Right atrium auricular region (tissue), 2 donors: ENCODE measurements at regions not wholly inside any gene's neighbourhood (a gene's known extent, or its start where the extent isn't known, plus 50 kb on each side); places are given as distances from the start of the nearest gene placed in this dataset.
A peak's percentile ranks its signal among the peaks of the same experiment; 100 is the strongest.
"Not testable (repeated sequence)": the region's sequence is repeated elsewhere in the genome, so short reads cannot be mapped to it uniquely, and the experiment has no call there.

Experiments
- DNase-seq: peaks from one replicate; pipeline ENCODE4 v3.0.0-alpha.2; 2019; ENCODE audit warnings: low spot score
- H3K27ac ChIP-seq, 2 donors: fragments of 200-600 bp; sonication (generic); 1 replicate in 1 of 2; 2 replicates in 1 of 2; pipeline ENCODE4 v1.5.1; 2016 to 2019
- H3K27me3 ChIP-seq, 2 donors: fragments of 200-600 bp; sonication (generic); one replicate each; pipeline versions ENCODE4 v1.5.1 to v1.6.0; 2017 to 2019
- H3K36me3 ChIP-seq: fragments of 200-600 bp; sonication (generic); one replicate; pipeline ENCODE4 v1.5.1; 2016
- H3K4me1 ChIP-seq, 2 donors: fragments of 200-600 bp; sonication (generic); one replicate each; pipeline versions ENCODE4 v1.5.1 to v1.6.0; 2017 to 2019
- H3K4me3 ChIP-seq, 2 donors: fragments of 200-600 bp; sonication (generic); 1 replicate in 1 of 2; 2 replicates in 1 of 2; pipeline ENCODE4 v1.5.1; 2017 to 2019; ENCODE audit warnings: mild to moderate bottlenecking in 1 of 2, moderate library complexity in 1 of 2
- H3K9me3 ChIP-seq, 2 donors: fragments of 200-600 bp; sonication (generic); one replicate each; pipeline ENCODE4 v1.5.1; 2019
- CTCF ChIP-seq, 2 donors: fragments of 200-600 bp; sonication (generic); IDR thresholded peaks; one replicate each; pipeline ENCODE4 v1.5.1; 2019; ENCODE audit warnings: antibody characterized with exemption in 2 of 2

GRCh38 chr11:25547292-25547691 is 784.6 kb upstream of the ANO3 start:
- DNase-seq = no peak
- Histone ChIP-seq H3K36me3 (no peaks in the 10 kb centered on the region), H3K27me3 (no peaks in the 10 kb centered on the region), H3K4me3 (no peak overlapping the region), H3K9me3 (no peaks in the 10 kb centered on the region), H3K4me1 (no peaks in the 10 kb centered on the region), H3K27ac (no peak overlapping the region)
- no peak for TF ChIP-seq CTCF (IDR thresholded peaks at IDR 0.05)

- Histone ChIP-seq H3K4me3 (no peak overlapping the region), H3K36me3 (no peaks in the 10 kb centered on the region), H3K27ac (no peak overlapping the region), H3K27me3 (no peaks in the 10 kb centered on the region), H3K4me1 (no peaks in the 10 kb centered on the region), H3K9me3 (no peaks in the 10 kb centered on the region)
- DNase-seq = peak; percentile 58
- no peak for TF ChIP-seq CTCF (IDR thresholded peaks at IDR 0.05)
These were observed 769.5 kb upstream of the ANO3 start for GRCh38 chr11:25562417-25562816.

- Histone ChIP-seq H3K36me3 (no peaks in the 10 kb centered on the region), H3K4me3 (no peak overlapping the region), H3K4me1 (no peaks in the 10 kb centered on the region), H3K9me3 (no peaks in the 10 kb centered on the region), H3K27ac (no peak overlapping the region), H3K27me3 (no peaks in the 10 kb centered on the region)
- no peak for DNase-seq
- TF ChIP-seq CTCF (IDR thresholded peaks at IDR 0.05) = no peak
These were observed 766.1 kb upstream of the ANO3 start for GRCh38 chr11:25565846-25566245.

- H3K36me3 ChIP-seq = no peaks in the 10 kb centered on the region
- no peaks in the 10 kb centered on the region for H3K9me3 ChIP-seq
- H3K4me3 ChIP-seq = no peak overlapping the region
- no peak for TF ChIP-seq CTCF (IDR thresholded peaks at IDR 0.05)
- H3K27ac ChIP-seq = no peak overlapping the region
- H3K4me1 ChIP-seq = no peaks in the 10 kb centered on the region
- H3K27me3 ChIP-seq = no peaks in the 10 kb centered on the region
- no peak for DNase-seq
These were observed 765.4 kb upstream of the ANO3 start for GRCh38 chr11:25566298-25567200.

- no peak for TF ChIP-seq CTCF (IDR thresholded peaks at IDR 0.05)
- Histone ChIP-seq H3K4me3 (no peak overlapping the region), H3K9me3 (no peaks in the 10 kb centered on the region), H3K4me1 (no peaks in the 10 kb centered on the region), H3K27ac (no peak overlapping the region), H3K36me3 (no peaks in the 10 kb centered on the region), H3K27me3 (no peaks in the 10 kb centered on the region)
- no peak for DNase-seq
These were observed 755.6 kb upstream of the ANO3 start for GRCh38 chr11:25576320-25576719.

- H3K36me3 ChIP-seq, H3K27me3 ChIP-seq, H3K27ac ChIP-seq, H3K4me1 ChIP-seq, H3K4me3 ChIP-seq, H3K9me3 ChIP-seq, DNase-seq: not testable (repeated sequence)
These were observed 752.4 kb upstream of the ANO3 start for GRCh38 chr11:25579554-25579953.
